ENCODE measurements at regions not wholly inside any gene's neighbourhood (a gene's known extent, or its start where the extent isn't known, plus 50 kb on each side); places are given as distances from the start of the nearest gene placed in this dataset.

DNA sequence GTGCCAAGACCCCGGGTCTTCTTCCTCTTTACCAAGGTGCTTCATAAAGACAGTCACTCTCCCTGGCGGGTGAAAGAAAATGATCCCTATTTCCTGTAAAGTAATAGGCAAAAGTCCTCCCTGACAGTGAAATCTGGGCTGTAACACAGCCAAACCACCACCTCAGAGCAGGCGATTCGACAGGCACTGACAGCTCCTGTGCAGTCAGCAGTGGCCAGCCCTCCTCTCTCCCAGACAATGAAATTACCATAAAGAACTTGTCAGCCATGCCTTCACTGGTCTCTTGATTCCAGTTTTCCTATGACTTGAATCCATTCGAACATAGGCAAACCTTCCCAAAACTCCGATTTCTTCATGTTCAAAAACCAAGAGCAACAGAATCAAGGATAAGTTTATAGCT lies 492.2 kb upstream of the DAB1 start:
- H2AFZ ChIP-seq (ENCODE audit: low read length, unreplicated experiment), result no peak overlapping the region
- H3K4me1 ChIP-seq (ENCODE audit: control insufficient read depth, insufficient read depth, low read length, unreplicated experiment), result no peaks in the 10 kb centered on the region
- H3K27ac ChIP-seq (ENCODE audit: low read depth, low read length), result no peak overlapping the region
- no peak overlapping the region for H3K4me3 ChIP-seq (ENCODE audit: low read depth, low read length)
- H3K79me2 ChIP-seq (ENCODE audit: control insufficient read depth, insufficient read depth, low read length, unreplicated experiment), result no peaks in the 10 kb centered on the region
- no peaks in the 10 kb centered on the region for H3K36me3 ChIP-seq (ENCODE audit: insufficient read depth, low read length)
- no peaks in the 10 kb centered on the region for H3K27me3 ChIP-seq (ENCODE audit: insufficient read depth, low read length)

DNA sequence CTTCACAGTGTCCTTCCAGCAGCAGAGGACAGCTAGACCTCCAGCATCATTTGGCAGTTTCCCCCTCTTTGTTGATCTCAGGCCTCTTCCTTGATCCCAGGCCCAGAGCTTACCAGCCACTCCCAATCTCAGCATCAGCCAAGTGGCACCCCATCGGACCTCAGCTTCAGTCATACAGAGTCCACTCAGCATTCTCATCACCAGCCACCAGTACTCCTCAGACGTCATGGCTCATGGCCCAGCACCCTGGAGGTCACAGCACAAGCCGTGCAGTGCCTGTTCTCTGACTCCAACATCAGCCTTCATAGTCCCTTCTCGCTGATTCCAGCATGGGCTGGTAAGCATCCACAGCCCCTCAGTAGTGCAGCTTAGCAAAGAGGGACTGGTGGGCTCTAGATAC lies 487.6 kb upstream of the DAB1 start:
- Histone ChIP-seq H3K79me2 (ENCODE audit: control insufficient read depth, insufficient read depth, low read length, unreplicated experiment) (no peaks in the 10 kb centered on the region), H3K27ac (ENCODE audit: low read depth, low read length) (no peak overlapping the region), H3K36me3 (ENCODE audit: insufficient read depth, low read length) (no peaks in the 10 kb centered on the region), H3K4me1 (ENCODE audit: control insufficient read depth, insufficient read depth, low read length, unreplicated experiment) (no peaks in the 10 kb centered on the region), H3K27me3 (ENCODE audit: insufficient read depth, low read length) (no peaks in the 10 kb centered on the region), H2AFZ (ENCODE audit: low read length, unreplicated experiment) (no peak overlapping the region), H3K4me3 (ENCODE audit: low read depth, low read length) (no peak overlapping the region)

DNA sequence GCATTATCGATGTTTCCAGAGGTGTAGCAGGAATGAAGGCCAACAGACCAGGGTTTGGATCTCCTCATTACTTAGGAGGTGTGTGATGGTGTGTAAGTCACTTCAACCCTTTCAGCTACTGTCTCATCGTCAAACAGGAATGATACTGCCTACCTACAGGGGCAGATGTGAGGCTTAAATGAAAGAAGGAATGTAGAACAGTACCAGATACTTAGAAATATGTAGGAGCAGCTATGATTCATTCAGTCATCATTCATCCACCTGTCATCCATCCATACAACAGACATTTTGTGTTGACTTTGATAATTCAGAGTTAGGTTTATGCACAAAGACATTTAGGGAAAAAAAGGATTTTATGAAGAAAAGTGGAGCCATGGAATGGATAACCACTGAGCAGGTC lies 486.9 kb upstream of the DAB1 start:
- H3K27me3 ChIP-seq (ENCODE audit: insufficient read depth, low read length), result no peaks in the 10 kb centered on the region
- H3K36me3 ChIP-seq (ENCODE audit: insufficient read depth, low read length), result no peaks in the 10 kb centered on the region
- no peak overlapping the region for H2AFZ ChIP-seq (ENCODE audit: low read length, unreplicated experiment)
- no peaks in the 10 kb centered on the region for H3K79me2 ChIP-seq (ENCODE audit: control insufficient read depth, insufficient read depth, low read length, unreplicated experiment)
- H3K4me1 ChIP-seq (ENCODE audit: control insufficient read depth, insufficient read depth, low read length, unreplicated experiment), result no peaks in the 10 kb centered on the region
- no peak overlapping the region for H3K4me3 ChIP-seq (ENCODE audit: low read depth, low read length)
- no peak overlapping the region for H3K27ac ChIP-seq (ENCODE audit: low read depth, low read length)

DNA sequence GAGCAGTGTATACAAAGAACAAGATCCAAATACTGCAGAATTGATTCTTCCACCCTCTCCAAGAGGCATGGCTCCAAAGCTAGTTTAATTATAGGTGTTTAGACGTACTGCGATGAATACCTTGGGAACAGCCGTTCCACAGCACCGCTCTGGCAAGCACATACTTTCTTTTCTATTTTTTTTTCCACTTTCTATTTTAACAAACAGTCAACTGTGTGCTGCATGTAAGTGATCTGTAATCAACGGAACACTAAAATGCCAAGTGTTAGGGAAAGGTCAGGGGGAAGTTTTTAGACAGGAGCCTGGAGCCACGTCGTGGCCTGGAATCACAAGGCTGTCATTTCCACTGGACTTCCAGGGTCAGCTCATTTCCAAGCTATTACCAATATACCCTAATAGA lies 486.4 kb upstream of the DAB1 start:
- no peaks in the 10 kb centered on the region for H3K79me2 ChIP-seq (ENCODE audit: control insufficient read depth, insufficient read depth, low read length, unreplicated experiment)
- no peaks in the 10 kb centered on the region for H3K4me1 ChIP-seq (ENCODE audit: control insufficient read depth, insufficient read depth, low read length, unreplicated experiment)
- H3K4me3 ChIP-seq (ENCODE audit: low read depth, low read length), result no peak overlapping the region
- no peak overlapping the region for H3K27ac ChIP-seq (ENCODE audit: low read depth, low read length)
- H2AFZ ChIP-seq (ENCODE audit: low read length, unreplicated experiment), result no peak overlapping the region
- no peaks in the 10 kb centered on the region for H3K36me3 ChIP-seq (ENCODE audit: insufficient read depth, low read length)
- H3K27me3 ChIP-seq (ENCODE audit: insufficient read depth, low read length), result no peaks in the 10 kb centered on the region

DNA sequence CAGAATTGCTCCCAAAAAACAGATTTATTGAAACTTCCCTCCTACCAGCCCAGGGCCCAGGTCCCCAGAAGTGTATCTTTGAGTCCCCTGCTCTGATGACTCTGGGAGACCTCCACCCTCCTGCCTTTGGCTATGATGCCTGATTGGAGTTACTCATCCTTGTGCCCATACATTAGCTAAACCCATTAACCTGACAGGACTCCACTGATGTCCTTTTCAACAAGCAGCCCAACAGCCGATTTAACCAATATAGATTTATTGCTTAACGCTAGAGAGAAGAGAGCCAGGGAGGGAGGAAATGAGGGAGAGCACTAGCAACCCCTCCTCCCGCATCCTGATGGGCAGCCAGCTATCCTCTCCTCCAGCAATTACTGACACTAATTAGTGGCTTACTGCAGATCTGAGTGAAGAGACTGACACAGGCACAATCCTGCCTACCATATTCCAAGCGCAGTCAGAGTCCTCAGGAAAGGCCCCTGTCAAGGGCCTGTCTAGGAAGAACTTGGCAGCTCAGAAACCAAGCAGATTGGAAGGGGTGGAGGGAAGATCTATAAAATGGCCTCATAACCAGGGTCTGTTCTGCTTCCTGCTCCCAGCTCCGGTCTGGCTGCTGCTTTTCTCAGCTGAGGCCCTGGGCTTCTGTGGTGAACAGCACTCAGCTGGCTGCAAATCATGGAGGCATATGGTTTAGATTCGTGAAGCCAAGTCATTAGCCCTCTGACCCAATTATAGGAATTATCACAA lies 484.5 kb upstream of the DAB1 start:
- no peaks in the 10 kb centered on the region for H3K36me3 ChIP-seq (ENCODE audit: insufficient read depth, low read length)
- no peaks in the 10 kb centered on the region for H3K79me2 ChIP-seq (ENCODE audit: control insufficient read depth, insufficient read depth, low read length, unreplicated experiment)
- H3K27me3 ChIP-seq (ENCODE audit: insufficient read depth, low read length), result no peaks in the 10 kb centered on the region
- no peak overlapping the region for H3K4me3 ChIP-seq (ENCODE audit: low read depth, low read length)
- no peaks in the 10 kb centered on the region for H3K4me1 ChIP-seq (ENCODE audit: control insufficient read depth, insufficient read depth, low read length, unreplicated experiment)
- no peak overlapping the region for H2AFZ ChIP-seq (ENCODE audit: low read length, unreplicated experiment)
- H3K27ac ChIP-seq (ENCODE audit: low read depth, low read length), result no peak overlapping the region

DNA sequence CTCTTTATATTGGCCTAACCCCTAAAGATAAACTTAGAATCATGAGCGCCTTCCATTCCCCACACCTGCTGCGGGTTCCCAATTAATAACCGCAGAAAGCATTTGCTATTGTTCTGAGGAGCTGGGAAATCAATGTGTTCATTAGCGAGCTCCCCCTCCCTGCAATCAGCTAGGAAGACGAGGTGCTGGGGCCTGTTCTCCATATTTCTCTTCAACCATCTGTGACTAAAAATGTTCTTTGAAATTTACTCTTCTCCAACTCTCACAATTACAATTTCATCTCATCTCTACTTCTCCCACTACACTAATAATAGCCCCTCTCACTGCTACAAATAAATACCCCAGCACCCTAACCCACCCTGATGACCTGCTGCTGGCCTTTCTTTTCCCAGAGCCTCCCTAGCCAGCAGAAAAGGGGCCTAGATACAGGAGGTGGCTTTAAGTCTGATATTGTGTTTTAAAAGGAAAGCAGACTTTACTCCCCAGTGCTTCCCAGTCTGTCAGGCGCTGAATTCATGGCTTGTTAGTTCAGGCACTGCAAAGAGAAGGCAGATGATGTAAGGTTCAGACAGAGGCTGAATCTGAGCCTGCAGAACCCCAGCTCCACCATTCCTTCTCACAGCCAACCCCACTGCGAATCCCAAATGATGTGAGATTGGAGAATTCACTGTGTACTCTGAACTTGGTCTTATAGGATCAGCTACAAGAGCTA lies 477.5 kb upstream of the DAB1 start:
- no peaks in the 10 kb centered on the region for H3K4me1 ChIP-seq (ENCODE audit: control insufficient read depth, insufficient read depth, low read length, unreplicated experiment)
- H3K4me3 ChIP-seq (ENCODE audit: low read depth, low read length), result no peak overlapping the region
- no peaks in the 10 kb centered on the region for H3K36me3 ChIP-seq (ENCODE audit: insufficient read depth, low read length)
- H3K27me3 ChIP-seq (ENCODE audit: insufficient read depth, low read length), result no peaks in the 10 kb centered on the region
- no peak overlapping the region for H2AFZ ChIP-seq (ENCODE audit: low read length, unreplicated experiment)
- H3K27ac ChIP-seq (ENCODE audit: low read depth, low read length), result no peak overlapping the region
- H3K79me2 ChIP-seq (ENCODE audit: control insufficient read depth, insufficient read depth, low read length, unreplicated experiment), result no peaks in the 10 kb centered on the region

DNA sequence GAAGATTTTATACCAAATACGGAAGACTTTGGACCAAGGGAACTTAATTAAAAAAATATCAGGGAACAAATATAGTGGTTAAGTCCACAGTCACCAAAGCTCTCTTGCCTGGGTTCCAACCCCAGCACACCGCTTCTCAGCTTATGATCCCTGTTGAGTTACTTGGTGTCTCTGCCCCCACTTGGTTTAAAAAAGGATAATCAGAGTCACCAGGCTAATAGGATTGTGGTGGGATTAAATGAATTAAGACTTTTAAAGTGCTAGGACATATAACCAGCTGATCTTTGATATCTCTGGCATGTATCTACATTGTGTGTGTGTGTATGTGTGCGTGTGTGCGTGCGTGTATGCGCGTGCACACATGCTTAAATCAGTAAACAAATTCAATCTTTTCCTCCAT lies 474.7 kb upstream of the DAB1 start:
- Histone ChIP-seq H2AFZ (ENCODE audit: low read length, unreplicated experiment) (no peak overlapping the region), H3K27ac (ENCODE audit: low read depth, low read length) (no peak overlapping the region), H3K79me2 (ENCODE audit: control insufficient read depth, insufficient read depth, low read length, unreplicated experiment) (no peaks in the 10 kb centered on the region), H3K36me3 (ENCODE audit: insufficient read depth, low read length) (no peaks in the 10 kb centered on the region), H3K4me3 (ENCODE audit: low read depth, low read length) (no peak overlapping the region), H3K4me1 (ENCODE audit: control insufficient read depth, insufficient read depth, low read length, unreplicated experiment) (no peaks in the 10 kb centered on the region), H3K27me3 (ENCODE audit: insufficient read depth, low read length) (no peaks in the 10 kb centered on the region)

DNA sequence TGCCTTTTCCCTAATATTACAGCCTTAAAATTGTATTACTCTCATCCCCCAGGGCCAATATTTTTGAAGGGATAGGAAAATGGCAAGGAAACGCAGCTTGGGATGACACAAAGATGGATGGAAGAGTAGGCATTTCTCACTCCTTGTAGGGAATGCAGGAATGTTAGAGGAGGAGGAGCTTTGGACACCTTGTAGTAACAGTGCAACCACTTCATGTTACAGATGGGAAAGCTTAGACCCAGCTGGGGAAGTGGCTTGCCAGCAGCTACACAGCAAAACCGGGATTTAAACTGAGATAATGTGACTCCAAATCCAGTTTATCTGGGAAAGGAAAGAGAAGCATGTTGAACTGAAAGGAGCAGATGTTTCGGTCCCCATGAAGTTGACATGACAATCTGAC lies 473.7 kb upstream of the DAB1 start:
- H3K36me3 ChIP-seq (ENCODE audit: insufficient read depth, low read length), result no peaks in the 10 kb centered on the region
- H3K79me2 ChIP-seq (ENCODE audit: control insufficient read depth, insufficient read depth, low read length, unreplicated experiment), result no peaks in the 10 kb centered on the region
- no peaks in the 10 kb centered on the region for H3K4me1 ChIP-seq (ENCODE audit: control insufficient read depth, insufficient read depth, low read length, unreplicated experiment)
- H3K27ac ChIP-seq (ENCODE audit: low read depth, low read length), result no peak overlapping the region
- H2AFZ ChIP-seq (ENCODE audit: low read length, unreplicated experiment), result no peak overlapping the region
- H3K27me3 ChIP-seq (ENCODE audit: insufficient read depth, low read length), result no peaks in the 10 kb centered on the region
- H3K4me3 ChIP-seq (ENCODE audit: low read depth, low read length), result no peak overlapping the region

DNA sequence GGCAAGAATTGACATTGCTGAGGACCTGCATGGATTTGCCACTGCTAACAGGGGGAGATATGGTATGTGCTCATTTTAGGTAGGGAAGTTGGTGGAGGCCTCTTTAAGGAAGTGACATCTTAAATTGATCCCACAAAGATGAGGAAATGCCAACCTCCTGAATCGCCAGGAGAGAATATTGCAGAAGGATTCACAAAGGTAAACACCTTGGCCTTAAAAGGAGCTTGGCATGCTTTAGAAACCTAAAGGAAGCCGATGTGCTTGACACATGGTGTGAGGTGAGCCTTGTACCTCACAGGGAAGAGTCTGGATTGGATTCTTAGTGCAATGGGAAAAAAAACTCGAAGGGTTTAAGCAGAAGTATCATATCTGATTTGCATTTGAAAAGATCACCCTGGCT lies 470.5 kb upstream of the DAB1 start:
- no peaks in the 10 kb centered on the region for H3K27me3 ChIP-seq (ENCODE audit: insufficient read depth, low read length)
- H3K36me3 ChIP-seq (ENCODE audit: insufficient read depth, low read length), result no peaks in the 10 kb centered on the region
- no peaks in the 10 kb centered on the region for H3K79me2 ChIP-seq (ENCODE audit: control insufficient read depth, insufficient read depth, low read length, unreplicated experiment)
- no peak overlapping the region for H3K4me3 ChIP-seq (ENCODE audit: low read depth, low read length)
- no peaks in the 10 kb centered on the region for H3K4me1 ChIP-seq (ENCODE audit: control insufficient read depth, insufficient read depth, low read length, unreplicated experiment)
- H3K27ac ChIP-seq (ENCODE audit: low read depth, low read length), result no peak overlapping the region
- H2AFZ ChIP-seq (ENCODE audit: low read length, unreplicated experiment), result no peak overlapping the region

DNA sequence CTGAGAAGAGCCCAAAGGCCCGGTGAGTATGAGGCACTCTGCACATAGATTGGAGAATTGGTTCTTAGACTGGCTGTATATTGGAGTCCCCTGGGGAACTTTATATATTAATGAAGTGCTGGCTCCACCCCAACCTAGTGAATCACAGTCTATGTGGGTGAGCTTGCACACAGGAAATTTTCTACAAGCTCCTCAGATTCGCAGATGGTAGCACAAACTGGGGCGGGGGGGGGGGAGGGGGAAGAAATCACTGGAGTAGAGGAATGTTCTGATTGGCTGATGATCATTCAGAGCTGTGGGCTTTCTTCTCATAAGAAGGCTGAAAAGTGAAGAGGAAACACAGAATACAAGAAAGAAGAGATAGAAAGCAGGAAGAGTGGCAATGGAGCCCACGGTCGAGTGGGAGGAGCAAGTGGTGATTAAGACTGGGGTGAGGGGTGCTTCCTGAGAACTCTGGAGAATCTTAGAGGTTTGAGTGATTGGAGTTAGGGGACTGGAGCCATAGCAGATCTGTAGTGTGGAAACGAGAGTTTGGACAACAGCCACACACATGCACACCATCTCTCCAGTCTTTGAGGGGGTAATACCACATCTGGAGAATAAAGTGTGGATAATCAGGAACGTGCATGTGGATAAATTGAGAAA lies 465.9 kb upstream of the DAB1 start:
- no peak overlapping the region for H3K4me3 ChIP-seq (ENCODE audit: low read depth, low read length)
- H2AFZ ChIP-seq (ENCODE audit: low read length, unreplicated experiment), result no peak overlapping the region
- no peaks in the 10 kb centered on the region for H3K27me3 ChIP-seq (ENCODE audit: insufficient read depth, low read length)
- no peaks in the 10 kb centered on the region for H3K79me2 ChIP-seq (ENCODE audit: control insufficient read depth, insufficient read depth, low read length, unreplicated experiment)
- H3K36me3 ChIP-seq (ENCODE audit: insufficient read depth, low read length), result no peaks in the 10 kb centered on the region
- H3K4me1 ChIP-seq (ENCODE audit: control insufficient read depth, insufficient read depth, low read length, unreplicated experiment), result no peaks in the 10 kb centered on the region
- no peak overlapping the region for H3K27ac ChIP-seq (ENCODE audit: low read depth, low read length)

All from ACC112 (cell line).